ENCODE measurements at regions not wholly inside any gene's neighbourhood (a gene's known extent, or its start where the extent isn't known, plus 50 kb on each side); places are given as distances from the start of the nearest gene placed in this dataset.

- TF ChIP-seq POLR2AphosphoS5 (IDR thresholded peaks at IDR 0.05; ENCODE audit: borderline replicate concordance, low read depth, low read length) (no peak), EZH2 (IDR thresholded peaks at IDR 0.05) (no peak)
Observed at GRCh38 chr18:45549290-45549689, 66.0 kb upstream of the SLC14A2 start.
